T-helper 1 cell (primary cell): ENCODE measurements at regions not wholly inside any gene's neighbourhood (a gene's known extent, or its start where the extent isn't known, plus 50 kb on each side); places are given as distances from the start of the nearest gene placed in this dataset.

Source experiments
- DNase-seq, 5 donors: peaks; one replicate each; pipeline ENCODE4 v3.0.0-alpha.2; 2012 to 2020

DNA sequence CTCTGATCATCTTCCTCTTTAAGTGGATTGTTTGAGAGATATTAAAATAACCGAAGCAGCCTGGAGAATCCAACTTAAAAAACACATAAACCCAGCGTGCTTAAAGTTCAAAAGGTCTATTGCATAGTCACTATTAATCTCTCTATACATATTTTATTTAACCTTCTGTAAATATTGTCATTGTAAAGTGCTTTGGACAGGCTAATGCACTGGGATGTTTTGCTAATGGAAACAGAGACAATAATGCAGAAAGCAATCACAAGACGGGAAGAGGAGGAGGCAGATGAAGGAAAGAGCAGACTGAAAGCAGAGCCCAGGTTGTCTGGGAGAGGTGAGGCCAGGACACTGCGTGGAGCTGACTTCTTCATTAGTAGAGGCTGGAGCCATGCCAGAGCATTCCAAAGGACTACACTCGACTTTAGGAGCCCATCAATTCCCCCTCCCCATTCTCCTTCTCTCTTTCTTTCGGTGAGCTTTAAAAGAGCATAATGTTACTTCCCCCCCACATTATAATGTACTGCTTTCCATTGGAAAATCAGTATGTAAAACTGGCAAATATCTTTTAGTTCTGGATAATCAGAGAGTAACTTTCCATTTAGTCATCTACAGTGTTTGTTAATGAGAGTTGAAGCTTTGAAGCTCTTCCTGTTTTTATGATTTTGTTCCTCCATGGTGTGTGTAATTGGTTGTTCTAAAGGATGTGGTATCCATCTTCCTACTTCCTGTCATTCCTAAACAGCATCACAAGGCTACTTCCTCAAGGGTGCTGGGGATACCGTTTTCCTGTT, 307.3 kb upstream of the MPDZ start:
- no peak for DNase-seq

DNA sequence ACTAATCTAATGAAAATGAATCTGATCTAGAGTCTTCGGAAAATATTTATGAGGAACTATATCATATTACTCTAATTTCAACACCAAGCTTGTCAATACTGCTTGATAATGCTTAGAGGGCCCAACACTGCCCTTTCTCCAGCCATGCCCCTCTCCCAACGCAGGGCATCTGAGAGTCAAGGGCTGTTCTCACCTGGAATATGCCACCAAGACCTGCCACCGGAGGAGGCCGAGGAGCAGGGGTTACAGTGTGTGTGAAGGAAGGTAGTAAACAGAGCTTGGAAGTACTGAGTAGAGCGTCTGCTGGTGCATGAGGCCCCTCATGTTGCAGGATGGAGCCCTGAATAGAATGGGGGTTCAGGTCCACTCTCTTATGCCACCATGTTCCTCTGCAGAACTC, 301.3 kb upstream of the MPDZ start:
- DNase-seq: no peak

DNA sequence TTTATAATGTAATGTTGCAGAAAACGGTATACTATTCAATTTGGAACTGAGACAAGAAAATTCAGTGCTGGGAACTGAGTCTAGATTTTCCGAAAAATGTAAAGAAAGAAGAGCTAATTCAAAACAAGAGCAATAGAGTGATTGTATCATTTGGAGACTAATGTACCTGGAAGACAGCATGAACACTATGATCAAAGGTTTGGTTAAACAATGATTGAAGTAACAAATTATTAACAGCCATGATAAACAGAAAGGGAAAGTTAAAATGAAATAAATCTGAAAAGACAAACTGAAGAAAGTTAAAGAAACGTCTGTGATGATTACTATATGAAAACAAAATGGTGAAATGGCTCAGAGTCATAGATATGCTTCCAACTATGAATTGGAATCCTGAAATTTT, 300.6 kb upstream of the MPDZ start:
- DNase-seq: no peak

DNA sequence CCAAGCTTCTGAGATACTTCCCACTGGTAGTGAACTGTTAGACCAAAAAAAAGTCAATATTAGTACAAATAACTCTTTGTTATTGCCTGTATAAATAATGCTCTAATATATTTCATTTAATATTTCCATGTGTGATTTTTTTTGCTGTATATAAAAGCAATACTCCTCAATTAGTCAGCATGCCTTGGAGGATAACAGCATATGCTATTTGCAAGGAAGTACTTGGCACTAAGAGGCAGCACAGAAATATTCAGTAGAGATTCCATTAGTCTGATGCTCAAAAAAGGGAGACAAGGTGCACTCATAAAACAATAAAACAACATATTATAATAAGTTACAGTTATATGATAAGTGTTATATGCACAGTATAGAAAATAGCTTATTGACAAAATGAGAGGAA, 296.6 kb upstream of the MPDZ start:
- no peak for DNase-seq

DNA sequence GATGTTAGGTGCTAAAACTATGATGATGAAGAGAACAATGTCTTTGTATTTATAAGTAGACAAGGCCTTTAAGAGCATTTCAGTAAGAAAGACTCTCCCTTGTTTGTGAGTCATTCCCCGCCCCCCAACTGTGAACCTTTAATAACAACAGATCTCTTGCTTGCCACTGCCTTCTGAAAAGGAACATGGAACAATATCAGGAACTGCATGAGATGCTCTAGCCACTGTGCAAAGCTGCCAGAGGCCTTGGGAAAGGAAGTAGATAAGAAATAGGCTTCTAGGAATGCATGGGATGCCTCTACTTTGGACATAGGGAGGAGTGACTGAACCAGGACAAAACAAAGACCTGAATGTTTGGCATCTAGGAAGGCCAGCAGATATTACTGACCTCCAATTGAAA, 296.1 kb upstream of the MPDZ start:
- DNase-seq: no peak

DNA sequence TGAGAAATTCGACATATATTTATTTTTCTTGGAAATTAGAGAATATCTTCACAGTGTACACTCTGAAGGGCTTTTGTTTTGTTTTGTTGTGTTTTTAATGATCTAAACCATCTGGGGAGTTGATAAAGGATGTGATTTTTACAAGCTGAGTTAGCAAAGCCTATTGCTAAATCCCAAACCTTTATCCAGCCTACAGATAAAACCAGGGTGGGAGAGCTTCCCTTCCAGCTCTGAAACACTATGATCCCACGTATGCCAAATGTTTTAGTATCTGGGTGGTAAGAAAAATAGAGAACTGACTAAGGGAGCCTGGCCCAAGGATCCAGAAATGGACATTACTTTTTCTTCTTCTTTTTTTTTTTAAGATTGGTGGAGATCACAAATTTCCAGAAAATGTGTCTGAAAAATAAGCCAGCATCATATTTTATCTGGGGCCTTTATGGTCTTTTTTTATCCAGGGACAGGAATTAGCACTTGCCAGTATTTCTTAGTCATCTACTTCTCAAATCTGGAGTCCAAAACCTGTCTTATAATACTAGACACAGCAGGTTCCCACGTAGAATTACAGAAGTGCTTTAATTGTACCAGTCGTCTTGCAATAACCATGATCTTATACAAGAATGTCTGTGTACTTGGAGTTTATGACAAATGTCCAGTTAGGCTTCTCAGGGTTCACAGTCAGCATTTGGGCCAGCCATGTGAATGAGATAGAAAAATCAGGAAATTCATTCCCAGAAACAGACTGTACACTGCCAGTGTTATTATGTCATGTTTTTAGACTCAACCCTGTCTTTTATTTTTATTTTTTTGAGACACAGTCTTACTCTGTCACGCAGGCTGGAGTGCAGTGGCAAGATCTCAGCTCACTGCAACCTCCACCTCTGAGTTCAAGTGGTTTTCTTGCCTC, 290.8 kb upstream of the MPDZ start:
- DNase-seq: no peak

DNA sequence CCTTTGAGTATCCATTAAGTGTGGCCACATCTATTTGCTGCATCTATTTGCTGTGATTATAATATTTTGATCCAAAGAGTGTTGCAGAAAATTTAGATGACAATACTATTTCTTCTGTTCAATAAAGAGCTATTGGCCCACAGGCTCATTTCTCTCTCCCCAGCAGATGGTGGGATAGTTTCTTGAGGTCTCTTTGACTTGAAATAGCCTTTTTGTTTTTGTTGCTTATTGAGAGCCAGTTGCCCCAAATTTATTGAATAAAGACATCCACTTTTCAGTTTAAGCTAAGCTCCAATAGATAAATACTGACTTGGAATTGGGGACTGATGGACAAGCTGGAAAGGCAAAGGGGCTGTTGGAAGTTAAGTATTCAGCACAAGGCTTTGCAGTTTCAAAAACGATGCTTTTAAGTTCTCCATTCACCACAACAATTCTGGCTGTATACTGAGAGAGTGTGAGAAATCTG, 290.1 kb upstream of the MPDZ start:
- no peak for DNase-seq

DNA sequence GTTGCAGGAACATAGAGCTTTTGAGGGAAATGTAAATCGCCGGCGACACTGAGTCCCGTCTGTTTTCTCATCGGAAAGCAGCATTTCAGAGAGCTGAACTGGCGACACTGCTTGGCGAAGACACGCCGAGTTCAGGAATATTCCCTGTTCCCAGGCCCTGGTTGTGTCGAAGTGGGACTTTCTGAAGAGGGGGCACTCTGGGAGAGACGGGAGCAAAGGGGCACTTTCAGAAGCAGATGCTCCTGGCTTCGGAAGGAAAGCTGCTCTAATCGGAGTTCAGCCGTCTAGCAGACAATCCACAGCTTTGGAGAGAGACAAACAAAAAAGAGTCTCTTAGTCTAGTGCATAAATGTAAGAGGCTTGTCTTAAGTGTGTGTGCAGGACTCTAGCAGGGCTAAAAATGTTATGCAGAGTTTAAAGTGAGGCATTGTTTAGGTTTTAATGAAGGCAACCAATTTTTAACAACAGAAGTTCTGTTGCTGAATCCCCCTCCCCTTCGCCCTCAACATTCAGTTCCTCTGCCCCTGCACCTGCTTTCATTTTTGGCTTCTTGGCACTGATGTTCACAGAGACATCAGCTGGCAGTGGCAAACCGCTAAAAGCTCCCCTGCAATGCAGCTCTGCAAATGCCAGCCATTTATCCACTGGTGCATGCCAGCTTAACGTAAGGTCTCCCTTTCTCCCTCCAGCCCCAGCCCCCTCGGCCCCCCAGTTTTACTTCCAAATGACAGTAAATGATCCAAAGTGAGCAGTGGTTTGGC, 289.5 kb upstream of the MPDZ start:
- no peak for DNase-seq

DNA sequence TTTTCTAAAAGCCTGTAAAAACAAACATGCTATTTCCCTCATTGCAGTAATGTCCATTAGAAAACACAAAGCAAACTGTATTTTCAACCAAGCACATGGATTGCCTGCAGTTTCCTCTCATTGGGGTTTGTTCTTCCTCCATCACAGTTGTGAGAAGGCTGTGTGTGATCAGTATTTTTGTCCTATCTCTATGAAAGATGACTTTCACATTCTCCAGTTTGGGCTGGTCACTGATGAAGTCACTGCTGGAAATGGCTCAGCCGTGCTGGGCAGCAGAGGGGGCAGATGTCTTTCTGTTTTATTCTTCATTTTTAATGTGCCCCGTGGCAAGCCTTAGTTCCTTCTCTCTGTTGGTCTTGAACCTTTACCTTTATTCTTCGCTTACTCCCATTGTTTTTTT, 288.9 kb upstream of the MPDZ start:
- DNase-seq: no peak

DNA sequence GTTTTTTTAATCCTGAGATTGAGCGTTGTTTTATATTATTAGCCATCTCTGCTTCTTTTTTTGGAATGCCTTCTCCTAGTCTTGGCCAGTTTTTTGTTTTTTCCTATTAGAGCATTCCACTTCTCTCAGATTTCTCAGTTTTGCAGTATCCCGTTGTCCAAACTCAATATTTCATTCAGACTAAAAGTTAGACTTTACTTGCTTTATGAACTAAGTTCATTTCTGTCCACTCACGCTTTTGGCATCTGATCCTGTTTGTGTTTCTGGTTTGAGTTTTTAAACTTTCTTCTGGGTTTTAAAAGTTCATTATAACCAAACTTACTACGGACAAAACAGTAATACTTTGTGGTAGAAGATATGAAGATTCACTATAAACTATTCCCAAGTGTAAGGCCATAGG, 288.3 kb upstream of the MPDZ start:
- no peak for DNase-seq

DNA sequence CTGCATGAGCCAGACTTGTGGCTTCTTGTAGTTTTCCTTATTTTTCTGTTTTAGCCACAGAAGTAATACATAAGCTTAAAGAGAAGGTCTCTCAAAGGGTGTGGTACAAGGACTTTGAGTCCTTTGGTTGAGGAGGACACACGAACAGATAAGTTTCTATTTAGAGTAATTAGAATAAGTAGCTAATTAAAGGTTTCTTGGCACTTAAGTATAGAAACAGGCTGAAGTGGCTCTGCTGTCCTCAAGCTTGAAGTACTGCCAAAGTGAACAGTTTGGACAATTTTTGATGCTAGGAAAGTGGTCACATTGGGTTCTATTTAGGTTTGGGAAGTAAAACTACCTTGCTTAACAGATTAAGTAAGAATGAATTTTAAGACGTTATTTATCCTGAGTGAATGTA, 278.3 kb upstream of the MPDZ start:
- no peak for DNase-seq

DNA sequence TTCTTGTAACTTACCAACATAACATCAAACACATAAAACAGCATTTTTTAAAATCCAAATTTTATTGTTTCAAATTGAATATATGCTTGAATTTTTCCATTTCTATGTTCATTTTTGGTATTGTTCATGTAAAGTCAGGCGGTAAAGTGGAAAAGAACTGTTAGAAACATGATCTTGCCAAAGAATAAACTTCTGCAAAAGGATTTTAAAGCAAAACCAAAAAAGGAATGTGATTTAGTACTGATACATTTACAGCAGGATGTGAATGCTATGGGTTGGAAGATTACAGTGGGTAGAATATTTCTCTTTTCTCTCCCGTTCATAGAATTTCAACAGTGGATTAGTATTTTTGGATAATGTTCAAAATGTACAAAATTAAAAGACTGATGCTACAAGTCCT, 277.2 kb upstream of the MPDZ start:
- DNase-seq: no peak

DNA sequence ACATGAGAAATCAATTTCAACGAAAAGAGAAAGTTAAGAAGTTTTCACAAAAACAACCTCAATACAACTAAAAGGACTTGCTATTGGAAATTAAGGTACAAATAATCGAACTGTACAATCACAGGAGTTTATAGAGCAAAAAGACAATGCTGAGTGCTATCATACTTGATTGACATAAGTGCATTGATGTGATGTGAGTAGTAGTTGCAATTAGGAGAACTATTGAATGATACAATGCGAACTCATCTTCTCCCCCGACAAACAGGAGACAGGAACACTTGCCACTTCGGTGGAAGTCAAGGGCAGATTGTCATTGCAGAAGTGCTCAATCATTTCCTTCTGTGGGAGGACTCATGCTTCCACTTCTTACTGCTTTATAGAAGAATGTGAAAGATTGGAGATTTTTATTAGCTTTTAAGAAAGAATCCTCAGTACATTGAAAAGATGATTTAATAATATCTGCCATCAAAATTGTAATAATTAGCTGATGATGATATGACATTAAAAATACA, 276.6 kb upstream of the MPDZ start:
- DNase-seq: no peak

DNA sequence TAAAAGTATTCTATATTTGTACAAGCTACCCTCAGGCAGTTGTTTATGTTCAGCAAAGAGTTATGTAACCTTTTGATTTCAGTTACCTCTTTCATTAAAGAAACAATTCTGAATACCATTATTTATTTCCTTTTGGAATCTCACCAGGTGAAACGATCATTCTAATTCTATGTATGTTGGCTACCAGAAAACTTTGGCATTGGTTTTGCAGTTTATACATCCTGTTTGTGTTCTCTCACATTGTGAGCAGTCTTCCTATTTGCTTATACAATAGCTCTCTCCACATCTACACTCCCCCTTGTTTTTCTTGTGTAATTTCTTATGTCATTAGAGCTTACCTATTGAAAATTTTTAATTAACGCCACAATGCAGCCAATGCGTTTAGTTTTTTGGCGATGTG, 276.0 kb upstream of the MPDZ start:
- DNase-seq: no peak

DNA sequence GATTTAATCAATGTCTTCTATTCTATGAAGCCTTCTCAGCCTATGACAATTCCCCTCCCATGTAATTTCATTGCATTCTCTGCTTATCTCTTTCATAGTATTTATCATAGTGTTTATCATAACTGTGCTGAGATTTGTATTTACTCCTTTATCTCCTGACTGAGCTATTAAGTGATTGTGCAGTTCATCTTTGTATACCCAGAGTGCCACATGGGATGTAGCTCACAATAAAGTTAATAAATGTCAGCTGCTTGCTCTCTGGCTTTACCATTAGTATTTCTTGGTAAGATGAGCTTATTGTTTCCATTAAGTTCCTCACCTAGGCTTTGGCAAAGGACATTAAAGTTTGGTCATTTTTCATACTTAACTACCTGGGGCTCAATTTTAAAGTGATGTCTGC, 275.1 kb upstream of the MPDZ start:
- no peak for DNase-seq

DNA sequence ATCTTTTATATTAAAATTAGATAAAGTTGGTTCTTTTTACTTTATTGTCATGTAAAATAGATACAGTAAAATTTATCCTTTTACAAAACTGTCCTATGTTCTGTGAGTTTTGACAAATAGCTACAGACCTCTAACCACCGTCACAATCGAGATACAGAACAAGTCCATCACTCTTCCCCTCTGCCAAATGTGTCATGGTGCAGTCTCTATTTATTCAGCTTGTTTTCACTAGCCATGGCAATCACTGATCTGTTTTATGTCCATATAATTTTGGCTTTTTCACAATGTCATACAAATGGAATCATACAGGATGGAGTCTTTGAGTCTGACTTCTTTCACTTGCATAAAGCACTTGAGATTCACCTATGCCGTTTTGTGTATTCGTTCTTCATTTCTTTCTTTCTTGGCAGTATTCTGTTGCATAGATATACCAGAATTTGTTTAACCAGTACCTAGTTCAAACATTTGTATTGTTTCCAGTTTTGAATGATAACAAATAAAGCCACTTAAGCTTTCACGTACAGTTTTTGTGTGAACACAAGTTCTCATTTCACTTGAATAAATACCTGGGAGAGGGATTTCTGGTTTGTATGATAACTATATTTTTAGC, 273.2 kb upstream of the MPDZ start:
- no peak for DNase-seq

DNA sequence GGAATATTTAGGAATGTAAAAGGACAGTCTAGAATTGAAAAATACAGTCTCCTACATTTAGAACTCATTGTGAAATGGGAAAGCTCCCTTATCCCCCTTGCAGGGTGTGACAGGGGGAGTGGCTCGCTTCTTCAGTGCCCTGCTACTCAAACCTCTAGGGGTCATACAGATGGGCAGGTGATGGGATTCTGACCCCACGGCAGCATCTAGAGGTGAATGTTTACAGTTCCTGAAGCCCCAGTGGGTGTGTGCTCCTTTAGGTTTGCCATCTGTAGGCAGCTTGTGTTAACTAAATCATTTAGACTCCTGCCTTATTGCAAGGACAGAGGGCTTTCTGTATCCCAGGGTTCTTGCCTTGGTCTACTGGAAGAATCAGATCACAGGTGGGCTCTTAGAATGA, 271.0 kb upstream of the MPDZ start:
- DNase-seq: no peak

DNA sequence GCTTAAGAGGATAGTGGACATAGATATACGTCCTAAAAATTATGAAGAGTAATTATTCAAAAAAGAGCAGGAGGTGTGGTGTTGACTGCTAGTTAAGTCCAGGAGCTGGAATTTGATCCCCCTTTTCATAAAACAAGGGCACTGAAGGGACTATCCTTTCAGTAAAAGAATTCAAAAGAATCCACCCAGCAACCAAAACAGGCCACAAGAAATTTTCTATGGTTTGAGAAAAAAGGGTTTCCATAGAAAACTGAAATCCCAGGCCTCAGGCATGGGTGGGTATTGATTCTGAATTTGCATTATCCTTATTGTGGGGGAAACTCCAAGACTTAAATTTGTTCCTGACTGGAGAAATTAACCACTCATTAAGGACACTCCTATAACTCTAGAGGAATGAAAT, 269.0 kb upstream of the MPDZ start:
- no peak for DNase-seq

DNA sequence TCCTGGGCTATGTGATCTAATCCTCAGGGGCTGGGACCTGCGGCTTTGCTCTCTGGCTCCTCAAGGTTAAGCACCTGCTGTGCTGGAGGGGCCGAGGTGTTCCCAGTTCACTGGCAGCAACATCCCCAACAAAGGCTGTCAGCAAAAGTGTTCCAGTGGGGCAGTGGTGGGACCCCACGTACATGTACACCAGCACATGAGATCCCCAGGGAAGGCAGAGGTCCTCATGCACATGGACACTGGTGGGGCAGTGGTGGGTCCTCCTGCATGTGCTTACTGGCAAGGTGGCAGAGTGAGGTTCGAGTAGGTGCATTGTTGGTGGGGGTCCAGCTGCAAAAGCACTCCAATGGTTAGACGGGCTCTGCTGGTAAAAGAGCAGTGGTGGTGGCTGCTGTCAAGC, 255.6 kb upstream of the MPDZ start:
- no peak for DNase-seq

DNA sequence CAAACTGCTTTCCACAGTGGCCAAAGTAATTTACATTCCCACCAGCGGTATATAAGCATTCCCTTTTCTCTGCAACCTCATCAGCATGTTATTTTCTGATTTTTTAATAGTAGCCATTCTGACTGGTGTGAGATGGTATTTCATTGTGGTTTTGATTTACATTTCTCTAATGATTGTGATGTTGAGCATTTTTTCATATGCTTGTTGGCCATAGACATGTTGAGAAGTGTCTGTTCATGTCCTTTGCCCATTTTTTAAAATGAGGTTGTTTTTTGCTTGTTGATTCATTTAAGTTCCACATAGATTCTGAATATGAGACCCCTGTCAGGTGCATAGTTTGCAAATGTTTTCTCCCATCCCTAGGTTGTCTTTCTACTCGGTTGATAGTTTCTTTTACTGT, 254.5 kb upstream of the MPDZ start:
- no peak for DNase-seq

DNA sequence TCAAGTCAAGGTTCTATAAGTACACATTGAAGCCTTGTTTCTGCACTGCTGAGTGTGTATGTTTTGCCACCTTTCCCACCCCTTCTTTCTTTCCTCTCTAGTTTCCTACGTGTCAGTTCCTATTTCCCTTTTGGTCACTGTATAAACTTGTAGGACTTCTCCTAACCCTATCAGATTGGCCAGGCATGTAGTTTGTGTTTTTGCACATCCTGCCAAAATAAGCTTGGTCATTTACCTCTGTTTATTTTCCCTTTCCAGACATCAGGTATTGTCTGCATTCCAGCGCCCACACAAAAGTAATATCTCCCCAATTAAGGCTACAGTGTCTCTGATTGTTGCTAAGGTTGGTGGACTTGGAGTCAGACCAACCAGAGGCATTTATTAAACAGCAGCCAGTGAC, 252.9 kb upstream of the MPDZ start:
- DNase-seq: no peak

DNA sequence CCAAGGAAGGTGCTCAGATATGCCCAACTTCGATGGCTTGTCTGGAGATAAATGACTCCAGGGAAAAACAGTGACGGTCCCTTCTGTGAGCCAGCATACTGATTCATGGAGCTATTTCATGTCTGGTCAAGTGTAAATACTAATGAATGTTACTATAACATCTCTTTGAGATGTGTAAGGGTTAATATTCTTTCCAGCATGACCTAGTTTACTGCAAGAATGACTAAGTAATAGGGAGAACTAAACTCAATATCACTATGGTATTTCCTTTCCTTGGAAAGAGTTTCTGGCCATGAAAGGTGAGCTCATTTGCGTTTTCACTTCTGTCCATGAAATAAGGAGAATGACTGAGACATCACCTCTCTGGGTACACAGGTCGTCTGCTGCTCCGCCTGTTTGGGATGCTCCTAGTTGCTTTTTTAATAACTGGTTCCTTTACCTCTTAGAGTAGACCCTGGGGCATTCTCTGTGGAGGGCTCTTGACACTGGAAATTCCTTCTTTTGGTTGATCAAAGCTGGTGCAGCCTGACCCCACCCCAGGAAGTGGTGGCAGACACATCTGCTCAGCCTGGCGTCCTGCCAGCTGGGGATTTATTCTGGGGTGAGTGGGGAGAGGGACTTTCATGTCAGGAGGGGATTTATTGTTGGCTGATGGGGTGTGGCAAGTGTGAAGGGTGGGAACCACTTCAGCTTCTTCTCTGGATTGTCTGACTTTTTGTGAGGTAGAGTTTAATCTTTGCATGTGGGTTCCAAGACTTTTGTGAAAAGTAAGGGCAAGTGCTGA, 250.0 kb upstream of the MPDZ start:
- no peak for DNase-seq
